Hepatocyte (in vitro differentiated cells): ENCODE measurements at regions not wholly inside any gene's neighbourhood (a gene's known extent, or its start where the extent isn't known, plus 50 kb on each side); places are given as distances from the start of the nearest gene placed in this dataset.
"Not testable (repeated sequence)": the region's sequence is repeated elsewhere in the genome, so short reads cannot be mapped to it uniquely, and the experiment has no call there.

ENCODE experiments used
- DNase-seq: peaks from one replicate; pipeline ENCODE4 v3.0.0-alpha.2; 2016; ENCODE audit warnings: low spot score
- H2AFZ ChIP-seq: fragments of 200-600 bp; sonication (generic); 2 replicates; pipeline ENCODE4 v1.6.0; 2016; ENCODE audit warnings: antibody characterized with exemption, mild to moderate bottlenecking
- H3K27ac ChIP-seq: fragments of 200-600 bp; sonication (generic); 2 replicates; pipeline ENCODE4 v1.5.1; 2016; ENCODE audit warnings: mild to moderate bottlenecking
- H3K27me3 ChIP-seq: fragments of 200-600 bp; sonication (generic); 2 replicates; pipeline ENCODE4 v1.6.1; 2016
- H3K36me3 ChIP-seq: fragments of 200-600 bp; sonication (generic); replicated peaks from 2 replicates; pipeline ENCODE4 v1.5.1; 2016; ENCODE audit warnings: low read depth; ENCODE audit not compliant: insufficient read depth
- H3K4me1 ChIP-seq: fragments of 200-600 bp; sonication (generic); 2 replicates; pipeline ENCODE4 v1.5.1; 2016; ENCODE audit warnings: mild to moderate bottlenecking, moderate library complexity; ENCODE audit not compliant: insufficient read depth
- H3K4me2 ChIP-seq: fragments of 200-600 bp; sonication (generic); 2 replicates; pipeline ENCODE4 v1.6.0; 2016
- H3K4me3 ChIP-seq: fragments of 200-600 bp; sonication (generic); 2 replicates; pipeline ENCODE4 v1.5.1; 2016; ENCODE audit warnings: mild to moderate bottlenecking
- H3K79me2 ChIP-seq: fragments of 200-600 bp; sonication (generic); 2 replicates; pipeline ENCODE4 v1.6.0; 2017; ENCODE audit warnings: mild to moderate bottlenecking
- H3K9me2 ChIP-seq: fragments of 200-600 bp; sonication (generic); replicated peaks from 2 replicates; pipeline ENCODE4 v1.6.0; 2017; ENCODE audit warnings: mild to moderate bottlenecking; ENCODE audit not compliant: insufficient read depth
- H3K9me3 ChIP-seq: fragments of 200-600 bp; sonication (generic); 2 replicates; pipeline ENCODE4 v1.5.1; 2016; ENCODE audit warnings: low read depth, mild to moderate bottlenecking
- H4K20me1 ChIP-seq: fragments of 200-600 bp; sonication (generic); 2 replicates; pipeline ENCODE4 v1.6.0; 2016; ENCODE audit warnings: mild to moderate bottlenecking; ENCODE audit not compliant: insufficient read depth, poor library complexity, severe bottlenecking
- EZH2 ChIP-seq: fragments of 200-600 bp; sonication (generic); IDR thresholded peaks from 2 replicates; pipeline ENCODE4 v1.6.1; 2016; ENCODE audit warnings: antibody characterized with exemption, mild to moderate bottlenecking, borderline replicate concordance
- EZH2phosphoT487 ChIP-seq: fragments of 200-600 bp; sonication (generic); IDR thresholded peaks from one replicate; pipeline ENCODE4 v1.6.1; 2018; ENCODE audit warnings: antibody characterized with exemption, mild to moderate bottlenecking, low read depth, moderate library complexity; ENCODE audit not compliant: unreplicated experiment, severe bottlenecking
- WGBS: methylation state at CpG from one replicate; pipeline ENCODE4 v1.1.6; 2016; ENCODE audit warnings: low lambda C conversion rate; ENCODE audit errors: missing lambda C conversion rate; 5-methylcytosine and 5-hydroxymethylcytosine counted together
- TF ChIP-seq, protein P1 (sequence below): fragments of 200-600 bp; sonication (generic); IDR thresholded peaks from 2 replicates; pipeline ENCODE4 v1.5.1; 2016; ENCODE audit warnings: antibody characterized with exemption, mild to moderate bottlenecking; ENCODE audit not compliant: poor library complexity

DNA sequence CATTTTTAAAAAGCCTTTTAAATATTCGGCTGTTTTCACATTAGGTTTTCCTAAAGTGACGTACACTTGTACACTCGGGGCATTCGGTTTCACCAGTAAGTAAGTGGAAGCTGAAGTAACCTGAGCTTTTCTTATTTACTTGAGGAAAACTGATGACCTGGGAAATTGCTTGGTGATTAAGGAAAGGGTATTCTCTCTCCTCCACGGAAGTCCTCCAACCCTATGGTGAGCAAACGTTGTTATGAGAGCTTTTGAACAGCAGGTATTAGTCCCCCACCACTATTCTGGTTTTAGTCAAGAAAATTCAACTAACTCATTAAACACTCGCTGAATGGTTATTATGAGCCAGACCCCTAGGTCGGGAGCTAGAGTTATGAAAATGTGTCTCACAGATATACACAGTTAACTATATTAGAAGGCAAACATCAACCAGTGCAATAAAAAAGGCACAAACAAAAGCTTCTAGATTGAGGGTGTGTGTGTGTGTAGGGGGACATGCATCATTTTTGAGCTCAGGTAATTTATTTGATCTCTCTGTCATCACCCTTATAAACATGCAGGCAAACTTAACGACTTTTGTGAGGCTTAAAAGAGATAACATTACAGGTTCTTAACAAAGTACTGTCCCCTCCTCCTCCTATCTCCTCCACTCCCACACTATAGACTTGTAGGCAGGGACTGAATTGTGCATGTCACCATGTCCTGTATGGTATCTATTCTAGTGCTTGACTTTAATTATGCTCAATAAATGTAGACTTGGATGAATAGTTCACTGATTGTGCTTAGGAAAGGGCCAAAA is 143.3 kb upstream of the MB21D2 start:
- H3K27me3 ChIP-seq = no peaks in the 10 kb centered on the region
- no peak for TF ChIP-seq EZH2phosphoT487
- TF ChIP-seq, protein P1, sequence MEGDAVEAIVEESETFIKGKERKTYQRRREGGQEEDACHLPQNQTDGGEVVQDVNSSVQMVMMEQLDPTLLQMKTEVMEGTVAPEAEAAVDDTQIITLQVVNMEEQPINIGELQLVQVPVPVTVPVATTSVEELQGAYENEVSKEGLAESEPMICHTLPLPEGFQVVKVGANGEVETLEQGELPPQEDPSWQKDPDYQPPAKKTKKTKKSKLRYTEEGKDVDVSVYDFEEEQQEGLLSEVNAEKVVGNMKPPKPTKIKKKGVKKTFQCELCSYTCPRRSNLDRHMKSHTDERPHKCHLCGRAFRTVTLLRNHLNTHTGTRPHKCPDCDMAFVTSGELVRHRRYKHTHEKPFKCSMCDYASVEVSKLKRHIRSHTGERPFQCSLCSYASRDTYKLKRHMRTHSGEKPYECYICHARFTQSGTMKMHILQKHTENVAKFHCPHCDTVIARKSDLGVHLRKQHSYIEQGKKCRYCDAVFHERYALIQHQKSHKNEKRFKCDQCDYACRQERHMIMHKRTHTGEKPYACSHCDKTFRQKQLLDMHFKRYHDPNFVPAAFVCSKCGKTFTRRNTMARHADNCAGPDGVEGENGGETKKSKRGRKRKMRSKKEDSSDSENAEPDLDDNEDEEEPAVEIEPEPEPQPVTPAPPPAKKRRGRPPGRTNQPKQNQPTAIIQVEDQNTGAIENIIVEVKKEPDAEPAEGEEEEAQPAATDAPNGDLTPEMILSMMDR = no peak
- no peak for TF ChIP-seq EZH2
- H2AFZ ChIP-seq = no peak overlapping the region
- WGBS = 75% methylated on average over 9 of the region's 9 CpGs
- no peak overlapping the region for H3K4me3 ChIP-seq
- H3K9me3 ChIP-seq = no peaks in the 10 kb centered on the region
- no peak for DNase-seq
- H3K9me2 ChIP-seq = no peaks in the 10 kb centered on the region
- H3K36me3 ChIP-seq = no peaks in the 10 kb centered on the region
- H3K4me2 ChIP-seq = no peak overlapping the region
- no peaks in the 10 kb centered on the region for H3K79me2 ChIP-seq
- no peak overlapping the region for H3K27ac ChIP-seq
- no peaks in the 10 kb centered on the region for H4K20me1 ChIP-seq
- H3K4me1 ChIP-seq = no peaks in the 10 kb centered on the region

DNA sequence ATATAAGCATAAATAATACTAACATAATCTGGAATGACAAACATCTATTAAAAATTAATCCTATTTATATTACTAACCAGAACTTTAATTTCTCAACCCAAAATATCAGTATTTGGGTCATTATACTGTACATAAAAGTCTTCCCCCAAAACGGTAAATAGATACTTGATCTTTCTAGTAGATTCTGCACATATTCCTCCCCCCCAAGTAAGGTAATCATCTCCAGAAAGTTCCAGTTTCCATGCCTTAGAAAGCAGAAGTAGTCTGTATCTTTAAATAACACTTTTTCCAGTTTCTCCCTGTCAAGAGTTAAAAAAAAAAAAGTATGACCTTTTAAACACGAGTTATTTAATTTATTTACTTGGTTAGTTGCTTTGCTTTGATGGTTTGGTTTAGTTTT is 150.7 kb upstream of the MB21D2 start:
- no peak for DNase-seq
- TF ChIP-seq, protein P1 = no peak
- TF ChIP-seq EZH2phosphoT487 (no peak), EZH2 (no peak)
- Histone ChIP-seq H3K9me3 (no peaks in the 10 kb centered on the region), H3K4me1 (no peaks in the 10 kb centered on the region), H4K20me1 (no peaks in the 10 kb centered on the region), H3K4me2 (no peak overlapping the region), H3K79me2 (no peaks in the 10 kb centered on the region), H2AFZ (no peak overlapping the region), H3K36me3 (no peaks in the 10 kb centered on the region), H3K4me3 (no peak overlapping the region), H3K27me3 (no peaks in the 10 kb centered on the region), H3K27ac (no peak overlapping the region), H3K9me2 (no peaks in the 10 kb centered on the region)
- WGBS = 62% methylated on average over 2 of the region's 2 CpGs

DNA sequence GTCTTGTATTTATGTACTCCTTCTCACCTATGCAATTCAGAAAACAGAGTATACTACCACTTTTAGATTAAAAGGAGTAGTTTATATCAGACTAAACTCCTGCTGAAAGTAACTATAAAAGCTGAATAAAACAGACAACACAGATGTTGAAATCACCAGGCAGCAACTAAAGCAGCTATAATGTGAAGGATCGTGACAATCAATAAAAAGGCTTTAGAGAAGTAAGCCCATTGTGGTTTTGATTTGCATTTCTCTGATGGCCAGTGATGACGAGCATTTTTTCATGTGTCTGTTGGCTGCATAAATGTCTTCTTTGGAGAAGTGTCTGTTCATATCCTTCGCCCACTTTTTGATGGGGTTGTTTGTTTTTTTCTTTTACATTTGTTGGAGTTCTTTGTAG is 152.1 kb upstream of the MB21D2 start:
- H3K4me3 ChIP-seq, DNase-seq, H3K4me2 ChIP-seq, H3K27me3 ChIP-seq, H4K20me1 ChIP-seq, H3K9me3 ChIP-seq, H3K27ac ChIP-seq, H3K79me2 ChIP-seq, H3K4me1 ChIP-seq, H3K36me3 ChIP-seq, H3K9me2 ChIP-seq, H2AFZ ChIP-seq: not testable (repeated sequence)
- WGBS = 94% methylated on average over 3 of the region's 3 CpGs

DNA sequence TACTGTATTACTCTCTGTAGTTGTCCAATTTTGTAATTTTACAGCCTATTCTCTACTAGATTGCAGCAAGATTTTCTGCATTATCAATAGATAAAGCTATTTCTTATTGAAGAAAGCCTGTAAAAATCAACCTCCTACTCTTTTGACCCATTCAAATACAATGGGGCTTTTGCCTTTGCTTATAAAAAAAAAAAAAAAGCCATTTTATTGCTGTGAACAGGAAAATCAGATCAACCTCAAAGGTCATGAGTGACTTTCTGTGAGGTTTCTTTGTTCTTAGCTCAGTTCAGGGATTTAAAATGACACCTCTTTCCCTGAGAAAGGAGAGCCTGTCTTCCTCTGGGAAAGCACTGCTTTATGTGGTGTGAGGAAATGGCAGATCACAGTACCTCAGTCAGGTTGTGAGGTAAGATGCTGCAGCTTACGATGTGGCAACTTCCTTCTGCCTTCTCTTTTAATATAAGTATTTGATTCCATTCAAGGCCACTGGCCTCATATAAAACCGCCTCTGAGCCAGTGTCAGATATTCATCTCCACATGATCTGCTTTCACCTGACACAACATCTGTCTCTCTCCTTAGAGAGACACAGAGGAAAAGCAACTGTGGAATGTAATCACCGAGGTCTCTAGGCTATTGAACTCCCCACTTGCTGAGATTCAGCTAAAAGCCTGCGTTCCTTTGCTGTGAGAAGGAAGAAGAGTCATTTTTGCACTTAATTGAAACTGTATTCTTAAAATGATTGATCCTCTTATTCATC is 161.5 kb upstream of the MB21D2 start:
- no peak overlapping the region for H3K27ac ChIP-seq
- H3K4me1 ChIP-seq = no peaks in the 10 kb centered on the region
- TF ChIP-seq EZH2 = no peak
- TF ChIP-seq, protein P1 = no peak
- no peak for TF ChIP-seq EZH2phosphoT487
- no peaks in the 10 kb centered on the region for H3K27me3 ChIP-seq
- H2AFZ ChIP-seq = no peak overlapping the region
- H4K20me1 ChIP-seq = no peaks in the 10 kb centered on the region
- H3K9me3 ChIP-seq = no peaks in the 10 kb centered on the region
- H3K4me2 ChIP-seq = no peak overlapping the region
- no peaks in the 10 kb centered on the region for H3K79me2 ChIP-seq
- no peaks in the 10 kb centered on the region for H3K9me2 ChIP-seq
- DNase-seq = no peak
- WGBS = 49% methylated on average over 4 of the region's 4 CpGs
- no peaks in the 10 kb centered on the region for H3K36me3 ChIP-seq
- no peak overlapping the region for H3K4me3 ChIP-seq
